ENCODE measurements at regions not wholly inside any gene's neighbourhood (a gene's known extent, or its start where the extent isn't known, plus 50 kb on each side); places are given as distances from the start of the nearest gene placed in this dataset.

- DNase-seq (no peak), ATAC-seq (ENCODE audit: insufficient read depth, low FRiP score) (no peak)
- Histone ChIP-seq H3K36me3 (ENCODE audit: control insufficient read depth in 4 of 4, insufficient read depth in 4 of 4, low read length in 4 of 4) (no peaks in the 10 kb centered on the region), H3K27me3 (ENCODE audit: control insufficient read depth in 3 of 3, insufficient read depth in 3 of 3, low read length in 2 of 3) (no peaks in the 10 kb centered on the region), H3K4me1 (ENCODE audit: control insufficient read depth in 5 of 5, insufficient read depth in 5 of 5, low read length in 5 of 5) (no peaks in the 10 kb centered on the region), H3K4me3 (no peak overlapping the region), H3K9me3 (ENCODE audit: control insufficient read depth in 4 of 4, insufficient read depth in 3 of 4, low read length in 3 of 4) (peaks cover 0 to 3% (median 0%) of the 10 kb centered on the region in 4 donors), H3K27ac (ENCODE audit: low read depth in 1 of 2, low read length in 1 of 2) (no peak overlapping the region), H3K9ac (ENCODE audit: insufficient read depth in 1 of 2, low read length in 2 of 2) (no peak overlapping the region)
- WGBS, 2 donors, result 83 to 95% methylated on average over 2 of the region's 2 CpGs
- TF ChIP-seq CTCF (IDR thresholded peaks at IDR 0.05; ENCODE audit: control extremely low read depth, extremely low read depth), result no peak
Measured at GRCh38 chr5:97563050-97563657, 380.1 kb upstream of the RIOK2 start.

- TF ChIP-seq CTCF (IDR thresholded peaks at IDR 0.05; ENCODE audit: control extremely low read depth, extremely low read depth), result no peak
- Histone ChIP-seq H3K27ac (ENCODE audit: low read depth in 1 of 2, low read length in 1 of 2) (no peak overlapping the region), H3K4me1 (ENCODE audit: control insufficient read depth in 5 of 5, insufficient read depth in 5 of 5, low read length in 5 of 5) (no peaks in the 10 kb centered on the region), H3K27me3 (ENCODE audit: control insufficient read depth in 3 of 3, insufficient read depth in 3 of 3, low read length in 2 of 3) (no peaks in the 10 kb centered on the region), H3K9ac (ENCODE audit: insufficient read depth in 1 of 2, low read length in 2 of 2) (no peak overlapping the region), H3K9me3 (ENCODE audit: control insufficient read depth in 4 of 4, insufficient read depth in 3 of 4, low read length in 3 of 4) (peaks cover 0 to 7% (median 5%) of the 10 kb centered on the region in 4 donors), H3K4me3 (no peak overlapping the region), H3K36me3 (ENCODE audit: control insufficient read depth in 4 of 4, insufficient read depth in 4 of 4, low read length in 4 of 4) (no peaks in the 10 kb centered on the region)
- ATAC-seq (ENCODE audit: insufficient read depth, low FRiP score) (no peak), DNase-seq (no peak)
Measured at GRCh38 chr5:97568382-97568781, 385.3 kb upstream of the RIOK2 start.

DNA sequence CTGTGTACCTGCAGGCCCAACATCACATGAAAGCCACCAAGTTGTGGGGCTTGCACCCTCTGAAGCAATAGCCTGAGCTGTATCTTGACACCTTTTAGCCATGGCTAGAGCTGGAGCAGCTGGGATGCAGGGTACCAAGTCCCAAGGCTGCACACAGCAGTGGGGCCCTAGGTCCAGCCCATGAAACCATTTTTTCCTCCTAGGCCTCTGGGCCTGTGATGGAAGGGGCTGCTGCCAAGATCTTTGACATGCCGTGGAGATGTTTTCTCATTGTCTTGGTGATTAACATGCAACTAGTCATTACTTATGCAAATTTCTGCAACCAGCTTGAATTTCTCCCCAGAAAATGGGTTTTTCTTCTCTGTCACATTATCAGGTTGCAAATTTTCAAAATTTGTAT lies 387.2 kb upstream of the RIOK2 start:
- Histone ChIP-seq H3K4me1 (ENCODE audit: control insufficient read depth in 5 of 5, insufficient read depth in 5 of 5, low read length in 5 of 5) (no peaks in the 10 kb centered on the region), H3K4me3 (no peak overlapping the region), H3K27ac (ENCODE audit: low read depth in 1 of 2, low read length in 1 of 2) (no peak overlapping the region), H3K36me3 (ENCODE audit: control insufficient read depth in 4 of 4, insufficient read depth in 4 of 4, low read length in 4 of 4) (no peaks in the 10 kb centered on the region), H3K9me3 (ENCODE audit: control insufficient read depth in 4 of 4, insufficient read depth in 3 of 4, low read length in 3 of 4) (peaks cover 0 to 7% (median 5%) of the 10 kb centered on the region in 4 donors), H3K9ac (ENCODE audit: insufficient read depth in 1 of 2, low read length in 2 of 2) (no peak overlapping the region), H3K27me3 (ENCODE audit: control insufficient read depth in 3 of 3, insufficient read depth in 3 of 3, low read length in 2 of 3) (no peaks in the 10 kb centered on the region)
- no peak for DNase-seq
- TF ChIP-seq CTCF (IDR thresholded peaks at IDR 0.05; ENCODE audit: control extremely low read depth, extremely low read depth), result no peak
- WGBS, 2 donors, result 87 to 92% methylated on average over 1 of the region's 1 CpG
- no peak for ATAC-seq (ENCODE audit: insufficient read depth, low FRiP score)

DNA sequence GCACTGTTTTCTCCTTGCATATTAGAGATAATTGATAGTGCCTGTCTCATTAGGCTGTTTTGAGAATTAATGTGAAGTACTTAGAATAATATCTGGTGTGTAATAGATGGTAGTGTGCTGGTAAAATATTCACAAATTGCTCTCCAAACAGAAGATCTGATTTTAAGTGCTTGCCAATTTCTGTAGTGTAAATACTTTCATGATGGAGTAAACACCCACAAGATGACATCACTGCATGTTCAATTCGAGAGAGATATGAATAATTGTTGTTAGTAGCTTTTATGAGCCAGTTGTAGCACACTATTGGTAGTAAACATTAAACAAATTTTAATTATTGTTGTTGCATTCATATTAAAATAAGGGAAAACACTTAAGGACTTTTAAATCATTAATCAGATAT lies 392.3 kb upstream of the RIOK2 start:
- Histone ChIP-seq H3K4me3 (no peak overlapping the region), H3K27ac (ENCODE audit: low read depth in 1 of 2, low read length in 1 of 2) (no peak overlapping the region), H3K36me3 (ENCODE audit: control insufficient read depth in 4 of 4, insufficient read depth in 4 of 4, low read length in 4 of 4) (no peaks in the 10 kb centered on the region), H3K27me3 (ENCODE audit: control insufficient read depth in 3 of 3, insufficient read depth in 3 of 3, low read length in 2 of 3) (no peaks in the 10 kb centered on the region), H3K9me3 (ENCODE audit: control insufficient read depth in 4 of 4, insufficient read depth in 3 of 4, low read length in 3 of 4) (peaks cover 0 to 4% (median 0%) of the 10 kb centered on the region in 4 donors), H3K4me1 (ENCODE audit: control insufficient read depth in 5 of 5, insufficient read depth in 5 of 5, low read length in 5 of 5) (no peaks in the 10 kb centered on the region), H3K9ac (ENCODE audit: insufficient read depth in 1 of 2, low read length in 2 of 2) (no peak overlapping the region)
- 35 to 65% methylated on average over 1 of the region's 1 CpG for WGBS, 2 donors
- TF ChIP-seq CTCF (IDR thresholded peaks at IDR 0.05; ENCODE audit: control extremely low read depth, extremely low read depth), result no peak
- DNase-seq (no peak), ATAC-seq (ENCODE audit: insufficient read depth, low FRiP score) (no peak)

Measured in lung (tissue), 11 donors.